ENCODE measurements at regions not wholly inside any gene's neighbourhood (a gene's known extent, or its start where the extent isn't known, plus 50 kb on each side); places are given as distances from the start of the nearest gene placed in this dataset.

- TF ChIP-seq CTCF (IDR thresholded peaks at IDR 0.05): no peak
- DNase-seq (ENCODE audit: low spot score) (no peak), ATAC-seq (ENCODE audit: low FRiP score) (no peak)
These were observed 1624.2 kb downstream of the SUCLG1 start for GRCh38 chr2:82834893-82835292.

GRCh38 chr2:82827426-82827825 lies 1631.7 kb downstream of the SUCLG1 start:
- no peak for TF ChIP-seq CTCF (IDR thresholded peaks at IDR 0.05)
- DNase-seq (ENCODE audit: low spot score): no peak
- ATAC-seq (ENCODE audit: low FRiP score): no peak

- DNase-seq (ENCODE audit: low spot score) (no peak), ATAC-seq (ENCODE audit: low FRiP score) (no peak)
- TF ChIP-seq CTCF (IDR thresholded peaks at IDR 0.05): no peak
These were observed 1632.6 kb downstream of the SUCLG1 start for GRCh38 chr2:82826437-82826836.

- ATAC-seq (ENCODE audit: low FRiP score): no peak
- DNase-seq (ENCODE audit: low spot score): no peak
- no peak for TF ChIP-seq CTCF (IDR thresholded peaks at IDR 0.05)
These were observed 1633.5 kb downstream of the SUCLG1 start for GRCh38 chr2:82825410-82826090.

- no peak for TF ChIP-seq CTCF (IDR thresholded peaks at IDR 0.05)
- DNase-seq (ENCODE audit: low spot score): no peak
- no peak for ATAC-seq (ENCODE audit: low FRiP score)
These were observed 1635.2 kb downstream of the SUCLG1 start for GRCh38 chr2:82823892-82824291.

- no peak for ATAC-seq (ENCODE audit: low FRiP score)
- TF ChIP-seq CTCF (IDR thresholded peaks at IDR 0.05): no peak
These were observed 1639.1 kb downstream of the SUCLG1 start for GRCh38 chr2:82819951-82820350.

GRCh38 chr2:82814146-82814545 lies 1644.9 kb downstream of the SUCLG1 start:
- no peak for TF ChIP-seq CTCF (IDR thresholded peaks at IDR 0.05)
- no peak for ATAC-seq (ENCODE audit: low FRiP score)

More at GRCh38 chr2:82819951-82820350, 1639.1 kb downstream of the SUCLG1 start:
- DNase-seq (ENCODE audit: low spot score): no peak

More at GRCh38 chr2:82814146-82814545, 1644.9 kb downstream of the SUCLG1 start:
- DNase-seq (ENCODE audit: low spot score): no peak

All from omental fat pad (tissue), 3 donors.